ENCODE measurements at regions not wholly inside any gene's neighbourhood (a gene's known extent, or its start where the extent isn't known, plus 50 kb on each side); places are given as distances from the start of the nearest gene placed in this dataset.

DNA sequence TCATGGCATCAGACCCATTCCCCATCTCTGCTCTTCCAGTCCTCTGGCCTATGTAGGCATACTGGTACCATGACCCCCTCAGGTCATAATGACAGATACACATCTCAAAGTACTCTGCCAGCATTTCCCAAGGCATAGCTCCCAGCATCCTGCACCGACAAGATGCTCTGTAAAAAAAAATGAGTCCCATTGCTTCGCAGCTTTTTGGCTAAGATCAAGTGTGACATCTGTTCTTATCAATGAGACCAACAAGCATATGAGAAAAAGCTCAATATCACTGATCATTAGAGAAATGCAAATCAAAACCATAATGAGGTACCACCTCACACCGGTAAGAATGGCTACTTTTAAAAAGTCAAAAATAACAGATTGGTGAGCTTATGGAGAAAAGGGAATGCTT lies 463.9 kb upstream of the PROK2 start:
- no peaks in the 10 kb centered on the region for H3K9me3 ChIP-seq (replicated peaks; ENCODE audit: insufficient read depth, low read length)
- no peak overlapping the region for H3K4me2 ChIP-seq (ENCODE audit: low read depth, low read length)
- no peak overlapping the region for H3K27ac ChIP-seq (ENCODE audit: low read length)
- no peaks in the 10 kb centered on the region for H3F3A ChIP-seq (ENCODE audit: insufficient read depth, low read length)
- H3K4me1 ChIP-seq (ENCODE audit: low read length), result no peaks in the 10 kb centered on the region
- H3K9me2 ChIP-seq (replicated peaks; ENCODE audit: insufficient read depth, low read length), result no peaks in the 10 kb centered on the region
- no peaks in the 10 kb centered on the region for H3K79me2 ChIP-seq (ENCODE audit: low read length)
- no peak for TF ChIP-seq EZH2phosphoT487 (IDR thresholded peaks at IDR 0.05; ENCODE audit: low read length)
- TF ChIP-seq, protein P1, sequence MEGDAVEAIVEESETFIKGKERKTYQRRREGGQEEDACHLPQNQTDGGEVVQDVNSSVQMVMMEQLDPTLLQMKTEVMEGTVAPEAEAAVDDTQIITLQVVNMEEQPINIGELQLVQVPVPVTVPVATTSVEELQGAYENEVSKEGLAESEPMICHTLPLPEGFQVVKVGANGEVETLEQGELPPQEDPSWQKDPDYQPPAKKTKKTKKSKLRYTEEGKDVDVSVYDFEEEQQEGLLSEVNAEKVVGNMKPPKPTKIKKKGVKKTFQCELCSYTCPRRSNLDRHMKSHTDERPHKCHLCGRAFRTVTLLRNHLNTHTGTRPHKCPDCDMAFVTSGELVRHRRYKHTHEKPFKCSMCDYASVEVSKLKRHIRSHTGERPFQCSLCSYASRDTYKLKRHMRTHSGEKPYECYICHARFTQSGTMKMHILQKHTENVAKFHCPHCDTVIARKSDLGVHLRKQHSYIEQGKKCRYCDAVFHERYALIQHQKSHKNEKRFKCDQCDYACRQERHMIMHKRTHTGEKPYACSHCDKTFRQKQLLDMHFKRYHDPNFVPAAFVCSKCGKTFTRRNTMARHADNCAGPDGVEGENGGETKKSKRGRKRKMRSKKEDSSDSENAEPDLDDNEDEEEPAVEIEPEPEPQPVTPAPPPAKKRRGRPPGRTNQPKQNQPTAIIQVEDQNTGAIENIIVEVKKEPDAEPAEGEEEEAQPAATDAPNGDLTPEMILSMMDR (IDR thresholded peaks at IDR 0.05; ENCODE audit: low read length), result no peak
- no peak for TF ChIP-seq EZH2 (optimal IDR thresholded peaks at IDR 0.05; ENCODE audit: low read depth, low read length)
- no peak overlapping the region for H3K9ac ChIP-seq (ENCODE audit: low read length)
- H3K4me3 ChIP-seq (ENCODE audit: low read length), result no peak overlapping the region
- H3K36me3 ChIP-seq (replicated peaks; ENCODE audit: insufficient read depth, low read length), result no peaks in the 10 kb centered on the region
- no peak overlapping the region for H2AFZ ChIP-seq (ENCODE audit: low read length)
- H3K27me3 ChIP-seq (replicated peaks; ENCODE audit: insufficient read depth, low read length), result no peaks in the 10 kb centered on the region
- no peak for DNase-seq
- no peaks in the 10 kb centered on the region for H4K20me1 ChIP-seq (ENCODE audit: insufficient read depth, low read length)

DNA sequence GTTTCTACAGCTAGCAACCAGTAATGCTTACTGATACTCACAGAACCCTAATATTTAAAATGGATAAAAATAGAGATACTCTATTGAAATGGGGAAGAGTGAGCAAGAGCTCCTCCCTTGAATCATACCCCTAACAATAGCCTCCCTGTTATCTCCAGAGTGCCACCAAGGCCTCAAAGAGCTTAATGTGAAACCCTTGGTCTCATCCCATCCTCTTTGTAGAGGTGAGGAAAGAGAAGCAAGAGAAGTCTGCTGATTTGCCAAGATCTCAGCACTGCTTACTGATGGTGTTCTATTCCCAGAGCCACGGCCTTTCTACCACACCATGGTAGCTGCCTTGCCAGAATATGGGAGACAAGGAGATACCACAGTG lies 463.4 kb upstream of the PROK2 start:
- Histone ChIP-seq H2AFZ (ENCODE audit: low read length) (no peak overlapping the region), H3K27ac (ENCODE audit: low read length) (no peak overlapping the region), H3K4me1 (ENCODE audit: low read length) (no peaks in the 10 kb centered on the region), H3F3A (ENCODE audit: insufficient read depth, low read length) (no peaks in the 10 kb centered on the region), H4K20me1 (ENCODE audit: insufficient read depth, low read length) (no peaks in the 10 kb centered on the region), H3K9ac (ENCODE audit: low read length) (no peak overlapping the region), H3K36me3 (replicated peaks; ENCODE audit: insufficient read depth, low read length) (no peaks in the 10 kb centered on the region), H3K79me2 (ENCODE audit: low read length) (no peaks in the 10 kb centered on the region), H3K4me3 (ENCODE audit: low read length) (no peak overlapping the region), H3K4me2 (ENCODE audit: low read depth, low read length) (no peak overlapping the region), H3K27me3 (replicated peaks; ENCODE audit: insufficient read depth, low read length) (no peaks in the 10 kb centered on the region), H3K9me2 (replicated peaks; ENCODE audit: insufficient read depth, low read length) (no peaks in the 10 kb centered on the region), H3K9me3 (replicated peaks; ENCODE audit: insufficient read depth, low read length) (no peaks in the 10 kb centered on the region)
- TF ChIP-seq, protein P1 (IDR thresholded peaks at IDR 0.05; ENCODE audit: low read length), result no peak
- no peak for TF ChIP-seq EZH2 (optimal IDR thresholded peaks at IDR 0.05; ENCODE audit: low read depth, low read length)
- no peak for TF ChIP-seq EZH2phosphoT487 (IDR thresholded peaks at IDR 0.05; ENCODE audit: low read length)
- DNase-seq, result no peak

DNA sequence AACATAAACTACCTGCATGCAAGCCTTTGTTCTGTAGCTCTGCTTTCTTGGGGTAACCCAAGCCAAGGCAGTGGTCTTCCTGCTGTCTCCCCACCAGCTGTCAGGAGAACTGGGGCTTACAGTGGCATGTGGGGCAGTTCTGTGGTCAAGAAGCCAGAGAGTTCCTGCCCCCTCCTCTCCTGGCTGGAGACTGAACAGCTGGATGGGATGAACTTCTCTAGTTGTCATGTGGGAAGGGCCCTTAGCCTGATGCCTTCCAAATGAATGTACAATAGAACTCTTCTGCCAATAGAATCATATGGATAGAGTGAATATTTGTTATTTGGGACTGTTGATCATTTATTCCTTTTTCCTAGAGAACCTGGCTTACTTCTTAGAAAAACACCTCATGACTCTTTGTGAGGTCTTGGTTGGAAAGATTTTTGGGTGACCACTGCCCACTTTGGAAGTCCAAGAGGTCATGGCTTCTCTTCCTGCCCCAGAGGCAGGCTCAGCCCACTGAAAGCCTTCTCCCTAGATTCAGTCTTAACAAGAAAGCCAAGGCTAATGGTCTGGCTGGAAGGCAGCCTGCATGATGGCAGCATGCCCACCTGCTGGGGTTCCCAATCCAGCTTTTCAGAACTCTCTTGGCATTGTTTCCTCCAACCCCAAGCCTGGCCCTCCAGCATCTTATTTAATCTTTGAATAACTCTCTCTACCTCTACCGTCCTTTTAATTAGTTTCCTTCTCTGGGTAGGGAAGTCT lies 462.9 kb upstream of the PROK2 start:
- no peaks in the 10 kb centered on the region for H3K9me3 ChIP-seq (replicated peaks; ENCODE audit: insufficient read depth, low read length)
- H2AFZ ChIP-seq (ENCODE audit: low read length), result no peak overlapping the region
- H3K4me3 ChIP-seq (ENCODE audit: low read length), result no peak overlapping the region
- H3F3A ChIP-seq (ENCODE audit: insufficient read depth, low read length), result no peaks in the 10 kb centered on the region
- no peak overlapping the region for H3K27ac ChIP-seq (ENCODE audit: low read length)
- H3K9ac ChIP-seq (ENCODE audit: low read length), result no peak overlapping the region
- no peak for TF ChIP-seq EZH2 (optimal IDR thresholded peaks at IDR 0.05; ENCODE audit: low read depth, low read length)
- TF ChIP-seq, protein P1 (IDR thresholded peaks at IDR 0.05; ENCODE audit: low read length), result no peak
- TF ChIP-seq EZH2phosphoT487 (IDR thresholded peaks at IDR 0.05; ENCODE audit: low read length), result no peak
- H3K4me1 ChIP-seq (ENCODE audit: low read length), result no peaks in the 10 kb centered on the region
- H3K79me2 ChIP-seq (ENCODE audit: low read length), result no peaks in the 10 kb centered on the region
- H3K4me2 ChIP-seq (ENCODE audit: low read depth, low read length), result no peak overlapping the region
- H4K20me1 ChIP-seq (ENCODE audit: insufficient read depth, low read length), result no peaks in the 10 kb centered on the region
- no peak for DNase-seq
- H3K36me3 ChIP-seq (replicated peaks; ENCODE audit: insufficient read depth, low read length), result no peaks in the 10 kb centered on the region
- no peaks in the 10 kb centered on the region for H3K9me2 ChIP-seq (replicated peaks; ENCODE audit: insufficient read depth, low read length)
- no peaks in the 10 kb centered on the region for H3K27me3 ChIP-seq (replicated peaks; ENCODE audit: insufficient read depth, low read length)
